ENCODE measurements at regions not wholly inside any gene's neighbourhood (a gene's known extent, or its start where the extent isn't known, plus 50 kb on each side); places are given as distances from the start of the nearest gene placed in this dataset.
"Not testable (repeated sequence)": the region's sequence is repeated elsewhere in the genome, so short reads cannot be mapped to it uniquely, and the experiment has no call there.

- Histone ChIP-seq H3K27ac (peak overlapping the region in 5 of 21 experiments; percentile 35 to 93 (median 63)), H3K4me3 (no peak overlapping the region)
Measured at GRCh38 chr1:8153961-8154360, 127.9 kb upstream of the ERRFI1 start.

GRCh38 chr1:8152731-8153702 is 126.9 kb upstream of the ERRFI1 start:
- Histone ChIP-seq H3K27ac (peak overlapping the region in 14 of 21 experiments; percentile 27 to 93 (median 62)), H3K4me3 (no peak overlapping the region)

- Histone ChIP-seq H3K4me3 (no peak overlapping the region), H3K27ac (peak overlapping the region in 6 of 21 experiments; percentile 5 to 92 (median 60))
Measured at GRCh38 chr1:8151647-8152046, 125.5 kb upstream of the ERRFI1 start.

GRCh38 chr1:8149756-8150155 is 123.6 kb upstream of the ERRFI1 start:
- H3K4me3 ChIP-seq, H3K27ac ChIP-seq: not testable (repeated sequence)

GRCh38 chr1:8147956-8148355 is 121.8 kb upstream of the ERRFI1 start:
- H3K4me3 ChIP-seq = no peak overlapping the region
- H3K27ac ChIP-seq = peak overlapping the region in 9 of 21 experiments; percentile 3 to 54 (median 21)

GRCh38 chr1:8146257-8146855 is 120.2 kb upstream of the ERRFI1 start:
- Histone ChIP-seq H3K4me3 (no peak overlapping the region), H3K27ac (no peak overlapping the region)

- no peak overlapping the region for H3K4me3 ChIP-seq
Measured at GRCh38 chr1:8145545-8146202, 119.6 kb upstream of the ERRFI1 start.

GRCh38 chr1:8144323-8144722 is 118.2 kb upstream of the ERRFI1 start:
- no peak overlapping the region for H3K27ac ChIP-seq
- H3K4me3 ChIP-seq = no peak overlapping the region

More at GRCh38 chr1:8145545-8146202, 119.6 kb upstream of the ERRFI1 start:
- H3K27ac ChIP-seq = no peak overlapping the region

GRCh38 chr1:8142955-8143629 is 117.0 kb upstream of the ERRFI1 start:
- H3K27ac ChIP-seq = no peak overlapping the region
- no peak overlapping the region for H3K4me3 ChIP-seq

- no peak overlapping the region for H3K27ac ChIP-seq
Measured at GRCh38 chr1:8139941-8140340, 113.8 kb upstream of the ERRFI1 start.

GRCh38 chr1:8139383-8139782 is 113.3 kb upstream of the ERRFI1 start:
- no peak overlapping the region for H3K4me3 ChIP-seq

More at GRCh38 chr1:8139941-8140340, 113.8 kb upstream of the ERRFI1 start:
- no peak overlapping the region for H3K4me3 ChIP-seq

GRCh38 chr1:8138673-8139072 is 112.6 kb upstream of the ERRFI1 start:
- no peak overlapping the region for H3K4me3 ChIP-seq
- H3K27ac ChIP-seq = peak overlapping the region in 7 of 21 experiments; percentile 10 to 76 (median 56)

More at GRCh38 chr1:8139383-8139782, 113.3 kb upstream of the ERRFI1 start:
- H3K27ac ChIP-seq = no peak overlapping the region

GRCh38 chr1:8137481-8138244 is 111.6 kb upstream of the ERRFI1 start:
- Histone ChIP-seq H3K27ac (peak overlapping the region in 12 of 21 experiments; percentile 1 to 76 (median 34)), H3K4me3 (no peak overlapping the region)

- Histone ChIP-seq H3K4me3 (no peak overlapping the region), H3K27ac (peak overlapping the region in 5 of 21 experiments; percentile 1 to 76 (median 56))
Measured at GRCh38 chr1:8136766-8137165, 110.7 kb upstream of the ERRFI1 start.

GRCh38 chr1:8135250-8135649 is 109.1 kb upstream of the ERRFI1 start:
- Histone ChIP-seq H3K4me3 (no peak overlapping the region), H3K27ac (peak overlapping the region in 10 of 21 experiments; percentile 13 to 80 (median 58))

GRCh38 chr1:8134546-8135235 is 108.6 kb upstream of the ERRFI1 start:
- Histone ChIP-seq H3K4me3 (peak overlapping the region in 1 of 7 experiments; percentile 11), H3K27ac (peak overlapping the region in 17 of 21 experiments; percentile 13 to 80 (median 53))

- Histone ChIP-seq H3K4me3 (peak overlapping the region in 1 of 7 experiments; percentile 11), H3K27ac (peak overlapping the region in 15 of 21 experiments; percentile 14 to 80 (median 61))
Measured at GRCh38 chr1:8133657-8134430, 107.7 kb upstream of the ERRFI1 start.
